Smooth muscle cell (in vitro differentiated cells): ENCODE measurements at regions not wholly inside any gene's neighbourhood (a gene's known extent, or its start where the extent isn't known, plus 50 kb on each side); places are given as distances from the start of the nearest gene placed in this dataset.

ENCODE experiments used
- DNase-seq: peaks from one replicate; lab custom pipeline; 2025; ENCODE audit not compliant: unreplicated experiment; lab: John Stamatoyannopoulos, UW
- H2AFZ ChIP-seq: fragments of 200-600 bp; sonication (generic); 2 replicates; pipeline ENCODE4 v1.6.0; 2016; ENCODE audit warnings: antibody characterized with exemption, low read depth, mild to moderate bottlenecking
- H3F3A ChIP-seq: fragments of 200-600 bp; sonication (generic); 2 replicates; pipeline ENCODE4 v1.6.0; 2017; ENCODE audit warnings: antibody characterized with exemption, low read depth
- H3K27ac ChIP-seq: fragments of 200-600 bp; sonication (generic); 2 replicates; pipeline ENCODE4 v1.5.1; 2016; ENCODE audit warnings: low read depth, mild to moderate bottlenecking
- H3K27me3 ChIP-seq: fragments of 200-600 bp; sonication (generic); 2 replicates; pipeline ENCODE4 v1.6.1; 2016; ENCODE audit warnings: low read depth, mild to moderate bottlenecking
- H3K36me3 ChIP-seq: fragments of 200-600 bp; sonication (generic); 2 replicates; pipeline ENCODE4 v1.5.1; 2016; ENCODE audit warnings: low read depth
- H3K4me1 ChIP-seq: fragments of 200-600 bp; sonication (generic); 2 replicates; pipeline ENCODE4 v1.5.1; 2016; ENCODE audit warnings: low read depth
- H3K4me2 ChIP-seq: fragments of 200-600 bp; sonication (generic); 2 replicates; pipeline ENCODE4 v1.6.0; 2016; ENCODE audit warnings: mild to moderate bottlenecking
- H3K4me3 ChIP-seq: fragments of 200-600 bp; sonication (generic); 2 replicates; pipeline ENCODE4 v1.5.1; 2016; ENCODE audit warnings: mild to moderate bottlenecking
- H3K79me2 ChIP-seq: fragments of 200-600 bp; sonication (generic); 2 replicates; pipeline ENCODE4 v1.6.0; 2016; ENCODE audit warnings: low read depth, mild to moderate bottlenecking
- H3K9ac ChIP-seq: fragments of 200-600 bp; sonication (generic); 2 replicates; pipeline ENCODE4 v1.6.0; 2016; ENCODE audit warnings: low read depth
- H3K9me3 ChIP-seq: fragments of 200-600 bp; sonication (generic); replicated peaks from 2 replicates; pipeline ENCODE4 v1.5.1; 2016; ENCODE audit warnings: low read depth
- H4K20me1 ChIP-seq: fragments of 200-600 bp; sonication (generic); 2 replicates; pipeline ENCODE4 v1.6.0; 2016; ENCODE audit warnings: low read depth
- CTCF ChIP-seq: fragments of 200-600 bp; sonication (generic); IDR thresholded peaks from 2 replicates; pipeline ENCODE4 v1.5.1; 2017; ENCODE audit warnings: borderline replicate concordance, mild to moderate bottlenecking, antibody characterized with exemption; ENCODE audit not compliant: insufficient read depth, poor library complexity, severe bottlenecking
- WGBS: methylation state at CpG from one replicate; pipeline ENCODE4 v1.1.7; 2016; ENCODE audit warnings: low lambda C conversion rate; 5-methylcytosine and 5-hydroxymethylcytosine counted together

- Histone ChIP-seq H3K27me3 (no peaks in the 10 kb centered on the region), H3K79me2 (no peaks in the 10 kb centered on the region)
Observed at GRCh38 chr3:157816896-157817295, 289.3 kb downstream of the SHOX2 start.

GRCh38 chr3:157816296-157816695 lies 289.9 kb downstream of the SHOX2 start:
- no peak for TF ChIP-seq CTCF
- H3F3A ChIP-seq = no peaks in the 10 kb centered on the region

More at GRCh38 chr3:157816896-157817295, 289.3 kb downstream of the SHOX2 start:
- Histone ChIP-seq H3K27ac (no peak overlapping the region), H3K4me2 (no peak overlapping the region), H3K4me1 (no peaks in the 10 kb centered on the region), H3F3A (no peaks in the 10 kb centered on the region), H3K9ac (no peak overlapping the region), H4K20me1 (no peaks in the 10 kb centered on the region), H3K4me3 (no peak overlapping the region), H2AFZ (no peak overlapping the region), H3K9me3 (no peaks in the 10 kb centered on the region), H3K36me3 (no peaks in the 10 kb centered on the region)
- DNase-seq = no peak
- no peak for TF ChIP-seq CTCF
- 82% methylated on average over 1 of the region's 1 CpG for WGBS

GRCh38 chr3:157815739-157816138 lies 290.5 kb downstream of the SHOX2 start:
- Histone ChIP-seq H3F3A (no peaks in the 10 kb centered on the region), H3K27me3 (no peaks in the 10 kb centered on the region)
- TF ChIP-seq CTCF = no peak

More at GRCh38 chr3:157816296-157816695, 289.9 kb downstream of the SHOX2 start:
- H3K4me2 ChIP-seq = no peak overlapping the region
- no peaks in the 10 kb centered on the region for H3K79me2 ChIP-seq
- H3K4me3 ChIP-seq = no peak overlapping the region
- no peak overlapping the region for H2AFZ ChIP-seq
- no peaks in the 10 kb centered on the region for H3K4me1 ChIP-seq
- no peaks in the 10 kb centered on the region for H3K27me3 ChIP-seq
- H3K9me3 ChIP-seq = no peaks in the 10 kb centered on the region
- no peak for DNase-seq
- no peak overlapping the region for H3K9ac ChIP-seq
- no peaks in the 10 kb centered on the region for H3K36me3 ChIP-seq
- H4K20me1 ChIP-seq = no peaks in the 10 kb centered on the region
- H3K27ac ChIP-seq = no peak overlapping the region

GRCh38 chr3:157810924-157811718 lies 295.1 kb downstream of the SHOX2 start:
- H3K27me3 ChIP-seq = no peaks in the 10 kb centered on the region
- H2AFZ ChIP-seq = no peak overlapping the region
- H3K4me3 ChIP-seq = no peak overlapping the region
- H3K9ac ChIP-seq = no peak overlapping the region
- H3F3A ChIP-seq = no peaks in the 10 kb centered on the region
- no peaks in the 10 kb centered on the region for H3K4me1 ChIP-seq
- no peak overlapping the region for H3K27ac ChIP-seq
- DNase-seq = no peak
- 93% methylated on average over 3 of the region's 3 CpGs for WGBS
- H3K9me3 ChIP-seq = no peaks in the 10 kb centered on the region
- TF ChIP-seq CTCF = no peak
- H3K4me2 ChIP-seq = no peak overlapping the region
- H4K20me1 ChIP-seq = no peaks in the 10 kb centered on the region
- no peaks in the 10 kb centered on the region for H3K79me2 ChIP-seq
- H3K36me3 ChIP-seq = no peaks in the 10 kb centered on the region

More at GRCh38 chr3:157815739-157816138, 290.5 kb downstream of the SHOX2 start:
- H3K9me3 ChIP-seq = no peaks in the 10 kb centered on the region
- H3K4me3 ChIP-seq = no peak overlapping the region
- no peaks in the 10 kb centered on the region for H4K20me1 ChIP-seq
- no peak overlapping the region for H3K9ac ChIP-seq
- no peaks in the 10 kb centered on the region for H3K36me3 ChIP-seq
- 91% methylated on average over 3 of the region's 3 CpGs for WGBS
- no peak overlapping the region for H3K27ac ChIP-seq
- no peaks in the 10 kb centered on the region for H3K4me1 ChIP-seq
- no peak for DNase-seq
- no peak overlapping the region for H3K4me2 ChIP-seq
- H2AFZ ChIP-seq = no peak overlapping the region
- H3K79me2 ChIP-seq = no peaks in the 10 kb centered on the region
